SH-SY5Y (cell line): ENCODE measurements at regions not wholly inside any gene's neighbourhood (a gene's known extent, or its start where the extent isn't known, plus 50 kb on each side); places are given as distances from the start of the nearest gene placed in this dataset.

Experiments used
- GATA2 ChIP-seq: IDR thresholded peaks from 2 replicates; pipeline ENCODE4 v1.6.1; 2011; ENCODE audit warnings: mild to moderate bottlenecking, low read depth, low read length
- GATA3 ChIP-seq: IDR thresholded peaks from 2 replicates; pipeline ENCODE4 v1.6.1; 2011; ENCODE audit warnings: low read depth, mild to moderate bottlenecking, low read length, moderate library complexity

GRCh38 chr12:124233041-124233796, 61.7 kb upstream of the RFLNA start:
- TF ChIP-seq GATA3 (no peak), GATA2 (no peak)
